ENCODE measurements at regions not wholly inside any gene's neighbourhood (a gene's known extent, or its start where the extent isn't known, plus 50 kb on each side); places are given as distances from the start of the nearest gene placed in this dataset.

DNA sequence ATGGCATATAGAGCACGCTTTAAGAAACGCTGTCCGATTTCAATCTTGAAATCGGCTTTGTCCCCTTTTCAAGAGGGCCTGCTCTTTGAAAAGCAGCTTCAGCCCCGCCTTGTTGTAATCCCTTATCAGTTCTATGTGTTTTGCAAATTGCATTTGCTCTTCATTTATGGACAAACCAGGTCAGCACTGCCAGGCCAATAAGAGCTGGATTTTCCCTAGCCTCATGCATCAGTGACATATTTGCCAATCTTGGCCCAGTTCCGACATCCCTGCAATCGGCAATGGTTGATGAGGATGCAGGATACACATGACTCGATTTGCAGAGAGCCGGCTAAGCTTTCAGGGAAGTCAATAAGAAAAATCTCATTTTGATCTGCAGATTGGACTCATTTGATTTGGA, 529.1 kb upstream of the CLINT1 start:
- H3K27me3 ChIP-seq, result no peaks in the 10 kb centered on the region
- DNase-seq (no peak), ATAC-seq (no peak)
- intact Hi-C loops (cut with DNase I; ENCODE audit: low total_unique reads) (no loop called here), in situ Hi-C loops (cut with MboI; ENCODE audit: low sequenced_read_pairs in 4 of 4) (no loop called here)
- no peaks in the 10 kb centered on the region for H3K9me3 ChIP-seq
- H3K4me1 ChIP-seq, result no peaks in the 10 kb centered on the region
- no peaks in the 10 kb centered on the region for H3K36me3 ChIP-seq
- no peak overlapping the region for H3K27ac ChIP-seq
- TF ChIP-seq, protein P1, sequence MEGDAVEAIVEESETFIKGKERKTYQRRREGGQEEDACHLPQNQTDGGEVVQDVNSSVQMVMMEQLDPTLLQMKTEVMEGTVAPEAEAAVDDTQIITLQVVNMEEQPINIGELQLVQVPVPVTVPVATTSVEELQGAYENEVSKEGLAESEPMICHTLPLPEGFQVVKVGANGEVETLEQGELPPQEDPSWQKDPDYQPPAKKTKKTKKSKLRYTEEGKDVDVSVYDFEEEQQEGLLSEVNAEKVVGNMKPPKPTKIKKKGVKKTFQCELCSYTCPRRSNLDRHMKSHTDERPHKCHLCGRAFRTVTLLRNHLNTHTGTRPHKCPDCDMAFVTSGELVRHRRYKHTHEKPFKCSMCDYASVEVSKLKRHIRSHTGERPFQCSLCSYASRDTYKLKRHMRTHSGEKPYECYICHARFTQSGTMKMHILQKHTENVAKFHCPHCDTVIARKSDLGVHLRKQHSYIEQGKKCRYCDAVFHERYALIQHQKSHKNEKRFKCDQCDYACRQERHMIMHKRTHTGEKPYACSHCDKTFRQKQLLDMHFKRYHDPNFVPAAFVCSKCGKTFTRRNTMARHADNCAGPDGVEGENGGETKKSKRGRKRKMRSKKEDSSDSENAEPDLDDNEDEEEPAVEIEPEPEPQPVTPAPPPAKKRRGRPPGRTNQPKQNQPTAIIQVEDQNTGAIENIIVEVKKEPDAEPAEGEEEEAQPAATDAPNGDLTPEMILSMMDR (IDR thresholded peaks at IDR 0.05 in 4 of 5, conservative IDR thresholded peaks at IDR 0.05 in 1 of 5), result no peak
- no peak for TF ChIP-seq POLR2A (IDR thresholded peaks at IDR 0.05)
- no peak overlapping the region for H3K4me3 ChIP-seq

DNA sequence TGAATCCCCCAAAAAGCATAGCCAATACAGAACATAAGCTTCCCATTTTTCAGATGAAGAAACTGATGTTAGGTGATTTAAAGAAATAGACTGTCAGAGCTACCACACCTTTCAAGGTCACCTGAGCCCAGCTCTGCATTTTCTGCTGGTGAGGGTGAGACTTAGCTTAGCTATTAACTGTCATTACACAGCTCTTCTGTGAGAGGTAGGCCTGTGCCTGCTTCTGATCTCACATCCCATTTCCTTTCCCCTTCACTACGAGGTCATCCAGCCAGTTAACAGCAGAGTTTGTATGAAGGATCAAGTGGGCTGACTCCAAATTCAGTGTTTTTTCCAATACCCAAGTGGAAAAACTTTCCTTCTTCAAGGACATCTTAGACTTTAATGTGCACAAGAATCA, 528.6 kb upstream of the CLINT1 start:
- Histone ChIP-seq H3K27ac (no peak overlapping the region), H3K4me1 (no peaks in the 10 kb centered on the region), H3K4me3 (no peak overlapping the region), H3K36me3 (no peaks in the 10 kb centered on the region), H3K27me3 (no peaks in the 10 kb centered on the region), H3K9me3 (no peaks in the 10 kb centered on the region)
- ATAC-seq, result no peak
- in situ Hi-C loops (cut with MboI; ENCODE audit: low sequenced_read_pairs in 4 of 4) (no loop called here), intact Hi-C loops (cut with DNase I; ENCODE audit: low total_unique reads) (no loop called here)
- DNase-seq, result no peak
- TF ChIP-seq POLR2A (IDR thresholded peaks at IDR 0.05), result no peak
- TF ChIP-seq, protein P1 (IDR thresholded peaks at IDR 0.05 in 4 of 5, conservative IDR thresholded peaks at IDR 0.05 in 1 of 5), result no peak

DNA sequence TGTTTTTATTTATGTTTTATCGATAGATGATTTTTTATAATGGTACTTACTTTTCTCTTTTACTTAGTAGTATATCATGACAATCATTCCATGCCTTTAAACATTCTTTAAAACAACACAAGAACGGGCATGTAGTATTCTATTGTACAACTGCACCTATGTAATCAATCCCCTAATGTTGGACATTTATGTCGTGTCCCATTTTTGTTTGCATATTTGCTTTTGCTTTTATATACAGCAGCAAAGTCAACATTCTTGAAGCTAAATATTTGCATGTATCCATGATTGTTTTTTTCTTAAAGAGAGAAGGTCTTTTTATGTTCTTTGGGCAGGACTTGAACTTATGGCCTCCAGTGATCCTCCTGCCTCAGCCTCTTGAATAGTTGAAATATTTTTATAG, 527.0 kb upstream of the CLINT1 start:
- no peak for DNase-seq
- Histone ChIP-seq H3K27me3 (no peaks in the 10 kb centered on the region), H3K4me1 (no peaks in the 10 kb centered on the region), H3K36me3 (no peaks in the 10 kb centered on the region), H3K27ac (no peak overlapping the region), H3K4me3 (no peak overlapping the region), H3K9me3 (no peaks in the 10 kb centered on the region)
- intact Hi-C loops (cut with DNase I; ENCODE audit: low total_unique reads), result no loop called here
- TF ChIP-seq POLR2A (IDR thresholded peaks at IDR 0.05), result no peak
- TF ChIP-seq, protein P1 (IDR thresholded peaks at IDR 0.05 in 4 of 5, conservative IDR thresholded peaks at IDR 0.05 in 1 of 5), result no peak
- in situ Hi-C loops (cut with MboI; ENCODE audit: low sequenced_read_pairs in 4 of 4), result no loop called here
- ATAC-seq, result no peak

DNA sequence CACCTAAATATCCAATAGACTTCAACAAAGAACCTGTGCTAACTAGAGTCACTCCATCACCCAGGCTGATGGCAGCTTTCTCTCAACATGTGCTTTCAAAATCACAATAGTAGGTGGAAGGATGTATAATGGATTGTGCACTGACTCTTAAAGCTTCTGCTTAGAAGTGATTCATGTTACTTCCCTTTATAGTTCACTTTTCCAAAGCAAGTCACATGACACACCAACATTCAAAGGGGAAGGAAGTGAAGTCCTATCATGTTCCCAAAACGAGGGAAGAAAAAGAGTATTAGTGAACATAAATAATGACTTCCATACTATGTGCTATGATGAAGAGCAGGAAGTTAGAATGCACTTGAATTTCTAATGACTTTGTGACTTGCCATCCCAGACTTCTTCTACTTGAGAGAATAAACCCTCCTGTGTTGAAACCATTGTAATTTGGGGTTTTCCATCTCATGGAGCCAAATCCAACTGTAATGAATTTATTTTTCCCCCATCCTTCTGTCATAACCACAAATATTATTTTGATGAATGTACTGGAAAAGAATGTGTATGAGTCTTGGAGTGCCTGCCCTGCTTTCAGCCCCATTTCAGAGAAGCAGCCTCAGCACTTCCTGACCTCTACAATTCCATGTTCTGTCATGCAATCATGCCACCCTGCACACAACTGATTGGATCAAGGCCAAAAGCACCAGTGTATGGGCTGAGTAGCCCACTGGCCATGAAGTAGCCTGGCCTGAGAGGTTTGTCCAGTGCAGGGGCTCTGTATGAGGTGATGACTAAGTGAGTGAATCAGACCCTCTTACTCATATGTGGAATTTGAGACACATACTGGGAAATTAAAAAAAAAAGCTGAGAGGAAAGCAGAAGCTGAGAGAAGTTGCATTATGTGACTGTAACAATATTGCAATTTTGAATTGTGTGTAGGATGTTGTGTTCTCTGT, 525.9 kb upstream of the CLINT1 start:
- intact Hi-C loops (cut with DNase I; ENCODE audit: low total_unique reads) (no loop called here), in situ Hi-C loops (cut with MboI; ENCODE audit: low sequenced_read_pairs in 4 of 4) (no loop called here)
- no peaks in the 10 kb centered on the region for H3K4me1 ChIP-seq
- no peaks in the 10 kb centered on the region for H3K27me3 ChIP-seq
- H3K9me3 ChIP-seq, result no peaks in the 10 kb centered on the region
- ATAC-seq (no peak), DNase-seq (no peak)
- H3K27ac ChIP-seq, result no peak overlapping the region
- TF ChIP-seq, protein P1 (IDR thresholded peaks at IDR 0.05 in 4 of 5, conservative IDR thresholded peaks at IDR 0.05 in 1 of 5), result no peak
- no peak for TF ChIP-seq POLR2A (IDR thresholded peaks at IDR 0.05)
- no peaks in the 10 kb centered on the region for H3K36me3 ChIP-seq
- no peak overlapping the region for H3K4me3 ChIP-seq

Measured in gastrocnemius medialis (tissue), 4 donors.